SK-N-SH (cell line): ENCODE measurements at regions not wholly inside any gene's neighbourhood (a gene's known extent, or its start where the extent isn't known, plus 50 kb on each side); places are given as distances from the start of the nearest gene placed in this dataset.

ENCODE experiments used
- CTCF ChIA-PET: fragments of 300-600, 350-600 bp; formaldehyde crosslinking; extraction: SDS; loops from one replicate; lab custom pipeline; 2021; lab: Yijun Ruan, JAX
- POLR2A ChIA-PET: fragments of 350-600 bp; sonication (Branson Sonifier 250); formaldehyde crosslinking; extraction: SDS; loops from one replicate; lab custom pipeline; 2020; ENCODE audit warnings: antibody characterized with exemption, inconsistent platforms; lab: Yijun Ruan, JAX
- DNase-seq: peaks from one replicate; pipeline ENCODE4 v3.0.0; 2012
- H2AFZ ChIP-seq: fragments of 200-600 bp; sonication (generic); 2 replicates; pipeline ENCODE4 v1.8.1; 2016; ENCODE audit warnings: antibody characterized with exemption, mild to moderate bottlenecking, low read depth
- H3F3A ChIP-seq: fragments of 200-600 bp; sonication (generic); replicated peaks from 2 replicates; pipeline ENCODE3; 2016; ENCODE audit warnings: antibody characterized with exemption, mild to moderate bottlenecking; ENCODE audit not compliant: insufficient read depth
- H3K27ac ChIP-seq, 2 experiments: fragments of 200-500 bp in 1 of 2; fragments of 200-600 bp in 1 of 2; sonication (Bioruptor generic) in 1 of 2; sonication (generic), shearing (Covaris generic) in 1 of 2; 2 replicates each; pipeline versions ENCODE4 v1.5.1 to v1.6.1; 2014 to 2016; ENCODE audit warnings: low read depth in 2 of 2, inconsistent platforms in 1 of 2, low read length in 1 of 2, mild to moderate bottlenecking in 1 of 2, mixed read lengths in 1 of 2
- H3K27me3 ChIP-seq: fragments of 200-600 bp; sonication (generic), shearing (Covaris generic); 2 replicates; pipeline ENCODE4 v1.6.1; 2016; ENCODE audit warnings: mixed run types; ENCODE audit not compliant: insufficient read depth
- H3K36me3 ChIP-seq, 2 experiments: fragments of 200-500 bp in 1 of 2; fragments of 200-600 bp in 1 of 2; sonication (Bioruptor generic) in 1 of 2; sonication (generic) in 1 of 2; replicated peaks in 1 of 2; 2 replicates each; pipeline versions ENCODE3 to v1.5.1; 2014 to 2016; ENCODE audit warnings: low read length in 1 of 2, mild to moderate bottlenecking in 1 of 2; ENCODE audit not compliant: insufficient read depth in 2 of 2, control insufficient read depth in 1 of 2
- H3K4me1 ChIP-seq, 2 experiments: fragments of 200-500 bp in 1 of 2; fragments of 200-600 bp in 1 of 2; sonication (Bioruptor generic) in 1 of 2; sonication (generic), shearing (Covaris generic) in 1 of 2; 2 replicates each; pipeline versions ENCODE4 v1.5.1 to v1.6.1; 2014 to 2016; ENCODE audit warnings: low read depth in 1 of 2, low read length in 1 of 2, mixed run types in 1 of 2; ENCODE audit not compliant: insufficient read depth in 2 of 2, control insufficient read depth in 1 of 2
- H3K4me2 ChIP-seq: fragments of 200-600 bp; sonication (generic), shearing (Covaris generic); 2 replicates; pipeline ENCODE4 v1.6.1; 2017; ENCODE audit warnings: mixed run types
- H3K4me3 ChIP-seq, 2 experiments: fragments of 200-500 bp in 1 of 2; fragments of 200-600 bp in 1 of 2; sonication (Bioruptor generic) in 1 of 2; sonication (generic), shearing (Covaris generic) in 1 of 2; 2 replicates each; pipeline versions ENCODE4 v1.5.1 to v1.8.1; 2014 to 2016; ENCODE audit warnings: low read depth in 2 of 2, inconsistent platforms in 1 of 2, low read length in 1 of 2, mild to moderate bottlenecking in 1 of 2, mixed read lengths in 1 of 2, moderate library complexity in 1 of 2
- H3K79me2 ChIP-seq: fragments of 200-600 bp; sonication (generic); 2 replicates; pipeline ENCODE4 v1.8.1; 2017; ENCODE audit warnings: mild to moderate bottlenecking; ENCODE audit not compliant: insufficient read depth
- H3K9ac ChIP-seq: fragments of 200-600 bp; sonication (generic); 2 replicates; pipeline ENCODE4 v1.6.1; 2017; ENCODE audit warnings: mixed run types
- H3K9me2 ChIP-seq: fragments of 200-600 bp; sonication (generic); 2 replicates; pipeline ENCODE4 v1.6.1; 2017; ENCODE audit warnings: mixed run types
- H3K9me3 ChIP-seq: fragments of 200-600 bp; sonication (generic); 2 replicates; pipeline ENCODE4 v1.6.1; 2017; ENCODE audit warnings: mixed run types, mild to moderate bottlenecking, moderate library complexity
- H4K20me1 ChIP-seq: fragments of 200-600 bp; sonication (generic); 2 replicates; pipeline ENCODE4 v1.6.1; 2017; ENCODE audit warnings: mild to moderate bottlenecking, mixed run types; ENCODE audit not compliant: insufficient read depth
- CTCF ChIP-seq: fragments of 200-600 bp; sonication (generic); IDR thresholded peaks from 2 replicates; pipeline ENCODE4 v1.6.1; 2017; ENCODE audit warnings: antibody characterized with exemption, mild to moderate bottlenecking, moderate library complexity
- ELF1 ChIP-seq: IDR thresholded peaks from 2 replicates; pipeline ENCODE4 v1.4.0; 2012
- GABPA ChIP-seq: IDR thresholded peaks from 2 replicates; pipeline ENCODE4 v1.4.0; 2012; ENCODE audit warnings: low read depth, mild to moderate bottlenecking
- MEF2A ChIP-seq: IDR thresholded peaks from 2 replicates; pipeline ENCODE4 v1.4.0; 2012; ENCODE audit warnings: low read depth, borderline replicate concordance
- MXI1 ChIP-seq: IDR thresholded peaks from 2 replicates; pipeline ENCODE4 v1.6.1; 2012; ENCODE audit warnings: mild to moderate bottlenecking, low read depth, low read length, improper control_type of control experiment
- NRF1 ChIP-seq: IDR thresholded peaks from 2 replicates; pipeline ENCODE4 v1.6.1; 2012; ENCODE audit warnings: low read depth, mild to moderate bottlenecking, low read length
- RAD21 ChIP-seq: IDR thresholded peaks from 2 replicates; pipeline ENCODE4 v1.6.1; 2012; ENCODE audit warnings: mild to moderate bottlenecking, low read length
- SIN3A ChIP-seq: IDR thresholded peaks from 2 replicates; pipeline ENCODE4 v1.6.1; 2012; ENCODE audit warnings: low read depth, mild to moderate bottlenecking, low read length, moderate library complexity, borderline replicate concordance
- SMC3 ChIP-seq: IDR thresholded peaks from 2 replicates; pipeline ENCODE4 v1.6.1; 2012; ENCODE audit warnings: low read depth, low read length, improper control_type of control experiment
- TCF12 ChIP-seq: IDR thresholded peaks from 2 replicates; pipeline ENCODE4 v1.4.0; 2012
- USF1 ChIP-seq: IDR thresholded peaks from 2 replicates; pipeline ENCODE4 v1.4.0; 2012; ENCODE audit warnings: low read depth, borderline replicate concordance
- USF2 ChIP-seq: fragments of 150-350 bp; IDR thresholded peaks from 2 replicates; pipeline ENCODE4 v1.6.1; 2017; ENCODE audit warnings: antibody characterized with exemption, low read length, low read depth, borderline replicate concordance
- WGBS: methylation state at CpG from one replicate; pipeline ENCODE4 v1.1.6; 2017; ENCODE audit warnings: low lambda C conversion rate; 5-methylcytosine and 5-hydroxymethylcytosine counted together
- TF ChIP-seq, protein P1 (sequence below): IDR thresholded peaks from 2 replicates; pipeline ENCODE4 v1.4.0; 2012; ENCODE audit warnings: low read depth

DNA sequence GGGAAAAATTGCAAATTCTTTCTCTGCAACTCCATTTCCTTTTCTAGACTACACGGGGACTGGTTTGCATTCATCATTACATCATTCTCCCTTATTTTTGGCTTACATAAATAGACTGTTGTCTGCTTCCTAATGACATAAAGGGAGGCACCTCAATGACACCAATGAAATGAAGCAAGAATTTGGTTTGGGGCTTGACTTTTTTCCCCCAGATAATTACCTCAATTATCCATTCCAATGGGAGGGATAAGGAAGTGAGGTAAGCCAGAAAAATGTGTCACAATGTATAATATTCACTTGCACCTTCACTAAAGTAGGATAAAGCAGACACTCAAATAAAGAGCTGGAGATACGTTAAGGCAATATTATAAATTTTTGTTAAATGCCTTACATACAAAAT is 240.6 kb upstream of the GRIP1 start:
- Histone ChIP-seq H3K27me3 (no peaks in the 10 kb centered on the region), H3K4me2 (no peak overlapping the region), H3K9me3 (no peaks in the 10 kb centered on the region), H3K79me2 (no peaks in the 10 kb centered on the region), H4K20me1 (no peaks in the 10 kb centered on the region), H3K9me2 (no peaks in the 10 kb centered on the region), H3K27ac (no peak overlapping the region), H3K4me1 (no peaks in the 10 kb centered on the region), H3K36me3 (no peaks in the 10 kb centered on the region), H3K4me3 (no peak overlapping the region), H2AFZ (no peak overlapping the region), H3F3A (no peaks in the 10 kb centered on the region), H3K9ac (no peak overlapping the region)
- 9% methylated on average over 2 of the region's 2 CpGs for WGBS
- CTCF ChIA-PET: no interaction called here
- POLR2A ChIA-PET: no interaction called here
- no peak for DNase-seq
- TF ChIP-seq RAD21 (no peak), CTCF (no peak), SIN3A (no peak), NRF1 (no peak), MEF2A (no peak), USF1 (no peak), USF2 (no peak), MXI1 (no peak), ELF1 (no peak), GABPA (no peak), SMC3 (no peak)
- TF ChIP-seq, protein P1, sequence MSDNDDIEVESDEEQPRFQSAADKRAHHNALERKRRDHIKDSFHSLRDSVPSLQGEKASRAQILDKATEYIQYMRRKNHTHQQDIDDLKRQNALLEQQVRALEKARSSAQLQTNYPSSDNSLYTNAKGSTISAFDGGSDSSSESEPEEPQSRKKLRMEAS: no peak

DNA sequence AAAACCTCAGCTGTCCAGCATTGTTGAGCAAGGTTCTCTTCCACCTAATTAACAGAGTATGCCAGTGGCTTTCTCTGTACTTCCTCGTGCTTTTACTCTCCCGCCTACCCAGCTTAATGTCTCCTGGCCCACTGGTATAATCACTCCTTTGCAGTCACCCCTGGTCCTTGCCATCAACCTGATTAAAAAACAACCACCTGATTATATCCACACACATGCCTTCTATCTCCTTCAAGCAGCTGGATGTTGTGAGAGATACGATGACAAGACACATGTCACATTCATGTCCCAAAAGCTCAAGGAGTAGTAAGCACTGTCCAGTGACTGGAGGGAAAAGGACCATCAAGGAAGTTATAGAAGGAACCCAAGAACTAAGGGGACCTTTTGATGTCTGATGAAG is 241.3 kb upstream of the GRIP1 start:
- Histone ChIP-seq H3K36me3 (no peaks in the 10 kb centered on the region), H3K9ac (no peak overlapping the region), H3K4me2 (no peak overlapping the region), H3K27me3 (no peaks in the 10 kb centered on the region), H3F3A (no peaks in the 10 kb centered on the region), H3K9me2 (no peaks in the 10 kb centered on the region), H2AFZ (no peak overlapping the region), H3K27ac (no peak overlapping the region), H3K4me1 (no peaks in the 10 kb centered on the region), H3K9me3 (no peaks in the 10 kb centered on the region), H4K20me1 (no peaks in the 10 kb centered on the region), H3K79me2 (no peaks in the 10 kb centered on the region), H3K4me3 (no peak overlapping the region)
- POLR2A ChIA-PET: no interaction called here
- 23% methylated on average over 3 of the region's 3 CpGs for WGBS
- TF ChIP-seq TCF12: no peak
- CTCF ChIA-PET: no interaction called here
- DNase-seq: no peak
